Subcutaneous abdominal adipose tissue (tissue), 5 donors: ENCODE measurements at regions not wholly inside any gene's neighbourhood (a gene's known extent, or its start where the extent isn't known, plus 50 kb on each side); places are given as distances from the start of the nearest gene placed in this dataset.

ENCODE experiments used
- H3K27ac ChIP-seq: one replicate; pipeline ENCODE4 v1.7.0; 2013; ENCODE audit warnings: low read depth, mild to moderate bottlenecking, inconsistent platforms, low read length, moderate library complexity
- H3K27me3 ChIP-seq, 5 donors: one replicate each; pipeline ENCODE4 v1.7.0; 2013; ENCODE audit warnings: low read length in 5 of 5, inconsistent platforms in 1 of 5; ENCODE audit not compliant: control insufficient read depth in 5 of 5, insufficient read depth in 4 of 5
- H3K36me3 ChIP-seq, 5 donors: one replicate each; pipeline ENCODE4 v1.7.0; 2013; ENCODE audit warnings: low read length in 5 of 5; ENCODE audit not compliant: control insufficient read depth in 5 of 5, insufficient read depth in 5 of 5
- H3K4me1 ChIP-seq, 5 donors: one replicate each; pipeline ENCODE4 v1.7.0; 2013; ENCODE audit warnings: low read length in 5 of 5, mild to moderate bottlenecking in 3 of 5, moderate library complexity in 1 of 5; ENCODE audit not compliant: control insufficient read depth in 5 of 5, insufficient read depth in 5 of 5
- H3K4me3 ChIP-seq, 5 donors: one replicate each; pipeline ENCODE4 v1.7.0; 2013; ENCODE audit warnings: low read length in 5 of 5, low read depth in 1 of 5
- H3K9ac ChIP-seq, 5 donors: one replicate each; pipeline ENCODE4 v1.7.0; 2013; ENCODE audit warnings: low read length in 5 of 5, mild to moderate bottlenecking in 4 of 5, moderate library complexity in 3 of 5
- H3K9me3 ChIP-seq, 5 donors: one replicate each; pipeline ENCODE4 v1.7.0; 2013; ENCODE audit warnings: low read length in 5 of 5; ENCODE audit not compliant: control insufficient read depth in 5 of 5
- donor health status: healthy.
- donor health status: healthy.
- donor health status: healthy.
- donor health status: healthy.
- donor health status: healthy.

GRCh38 chr18:2451556-2451955 lies 119.7 kb downstream of the METTL4 start:
- Histone ChIP-seq H3K9me3 (no peaks in the 10 kb centered on the region), H3K4me1 (no peaks in the 10 kb centered on the region), H3K36me3 (no peaks in the 10 kb centered on the region), H3K4me3 (no peak overlapping the region), H3K27me3 (no peaks in the 10 kb centered on the region), H3K27ac (no peak overlapping the region), H3K9ac (no peak overlapping the region)

- Histone ChIP-seq H3K9me3 (peaks cover 0 to 4% (median 0%) of the 10 kb centered on the region in 5 donors), H3K4me1 (no peaks in the 10 kb centered on the region), H3K27me3 (no peaks in the 10 kb centered on the region), H3K4me3 (no peak overlapping the region), H3K27ac (no peak overlapping the region), H3K36me3 (no peaks in the 10 kb centered on the region), H3K9ac (no peak overlapping the region)
These were observed 111.4 kb downstream of the METTL4 start for GRCh38 chr18:2459886-2460285.

- Histone ChIP-seq H3K27me3 (no peaks in the 10 kb centered on the region), H3K9ac (no peak overlapping the region), H3K36me3 (no peaks in the 10 kb centered on the region), H3K4me1 (no peaks in the 10 kb centered on the region), H3K4me3 (no peak overlapping the region), H3K9me3 (peaks cover 0 to 4% (median 0%) of the 10 kb centered on the region in 5 donors), H3K27ac (no peak overlapping the region)
These were observed 104.3 kb downstream of the METTL4 start for GRCh38 chr18:2466978-2467377.

GRCh38 chr18:2468051-2468450 lies 103.3 kb downstream of the METTL4 start:
- Histone ChIP-seq H3K27ac (no peak overlapping the region), H3K9ac (no peak overlapping the region), H3K27me3 (no peaks in the 10 kb centered on the region), H3K4me1 (no peaks in the 10 kb centered on the region), H3K4me3 (no peak overlapping the region), H3K36me3 (no peaks in the 10 kb centered on the region), H3K9me3 (peaks cover 0 to 4% (median 0%) of the 10 kb centered on the region in 5 donors)

GRCh38 chr18:2471523-2471922 lies 99.8 kb downstream of the METTL4 start:
- no peak overlapping the region for H3K27ac ChIP-seq
- H3K9ac ChIP-seq, result no peak overlapping the region
- H3K4me1 ChIP-seq, result no peaks in the 10 kb centered on the region
- H3K36me3 ChIP-seq, result no peaks in the 10 kb centered on the region
- no peaks in the 10 kb centered on the region for H3K9me3 ChIP-seq
- no peak overlapping the region for H3K4me3 ChIP-seq
- no peaks in the 10 kb centered on the region for H3K27me3 ChIP-seq

GRCh38 chr18:2478662-2479061 lies 92.6 kb downstream of the METTL4 start:
- H3K36me3 ChIP-seq, result no peaks in the 10 kb centered on the region
- H3K9ac ChIP-seq, result no peak overlapping the region
- H3K9me3 ChIP-seq, result no peaks in the 10 kb centered on the region
- H3K4me3 ChIP-seq, result no peak overlapping the region
- H3K27me3 ChIP-seq, result no peaks in the 10 kb centered on the region
- no peaks in the 10 kb centered on the region for H3K4me1 ChIP-seq
- H3K27ac ChIP-seq, result no peak overlapping the region

GRCh38 chr18:2480536-2480935 lies 90.8 kb downstream of the METTL4 start:
- H3K9me3 ChIP-seq, result no peaks in the 10 kb centered on the region
- no peaks in the 10 kb centered on the region for H3K27me3 ChIP-seq
- no peak overlapping the region for H3K4me3 ChIP-seq
- no peaks in the 10 kb centered on the region for H3K4me1 ChIP-seq
- H3K36me3 ChIP-seq, result no peaks in the 10 kb centered on the region
- no peak overlapping the region for H3K9ac ChIP-seq
- no peak overlapping the region for H3K27ac ChIP-seq

- H3K27ac ChIP-seq, result no peak overlapping the region
- H3K36me3 ChIP-seq, result no peaks in the 10 kb centered on the region
- no peaks in the 10 kb centered on the region for H3K9me3 ChIP-seq
- H3K27me3 ChIP-seq, result no peaks in the 10 kb centered on the region
- no peak overlapping the region for H3K4me3 ChIP-seq
- no peaks in the 10 kb centered on the region for H3K4me1 ChIP-seq
- no peak overlapping the region for H3K9ac ChIP-seq
These were observed 88.4 kb downstream of the METTL4 start for GRCh38 chr18:2482706-2483475.

GRCh38 chr18:2485983-2486382 lies 85.3 kb downstream of the METTL4 start:
- no peaks in the 10 kb centered on the region for H3K4me1 ChIP-seq
- no peak overlapping the region for H3K4me3 ChIP-seq
- no peaks in the 10 kb centered on the region for H3K9me3 ChIP-seq
- no peaks in the 10 kb centered on the region for H3K27me3 ChIP-seq
- no peak overlapping the region for H3K27ac ChIP-seq
- H3K36me3 ChIP-seq, result no peaks in the 10 kb centered on the region
- no peak overlapping the region for H3K9ac ChIP-seq

GRCh38 chr18:2486426-2486825 lies 84.9 kb downstream of the METTL4 start:
- Histone ChIP-seq H3K36me3 (no peaks in the 10 kb centered on the region), H3K4me1 (no peaks in the 10 kb centered on the region), H3K9ac (no peak overlapping the region), H3K9me3 (no peaks in the 10 kb centered on the region), H3K27ac (no peak overlapping the region), H3K27me3 (no peaks in the 10 kb centered on the region), H3K4me3 (no peak overlapping the region)
